GM12878 (cell line): ENCODE measurements at regions not wholly inside any gene's neighbourhood (a gene's known extent, or its start where the extent isn't known, plus 50 kb on each side); places are given as distances from the start of the nearest gene placed in this dataset.

Experiments used
- ATAC-seq: fragments of 200-7000 bp; cut with Tn5 transposase; 3 replicates; pipeline ENCODE4 v1.9.1; 2020; ENCODE audit warnings: mild to moderate bottlenecking, moderate library complexity
- BruUV-seq: library from RNA; stranded (reverse); fragments of 400-500 nt; replicated peaks from 2 replicates; lab custom pipeline; 2021; lab: Mats Ljungman, UMichigan
- CTCF ChIA-PET: fragments of 300-600 bp; sonication (Branson Sonifier 250); formaldehyde crosslinking; extraction: SDS; loops from one replicate; lab custom pipeline; 2021; ENCODE audit warnings: inconsistent platforms; lab: Yijun Ruan, JAX
- POLR2A ChIA-PET: fragments of 350-600 bp; formaldehyde crosslinking; extraction: SDS; loops from one replicate; lab custom pipeline; 2021; ENCODE audit warnings: inconsistent platforms; lab: Charles Lee
- RAD21 ChIA-PET: fragments of 300-600 bp; sonication (Branson Sonifier 250); formaldehyde crosslinking; loops from one replicate; lab custom pipeline; 2023; ENCODE audit warnings: antibody characterized with exemption; ENCODE audit not compliant: unreplicated experiment; lab: Charles Lee
- SMC1A ChIA-PET: fragments of 300-600 bp; sonication (Branson Sonifier 250); formaldehyde crosslinking; loops from one replicate; lab custom pipeline; 2023; ENCODE audit not compliant: unreplicated experiment, uncharacterized antibody; lab: Charles Lee
- DNase-seq: peaks from one replicate; pipeline ENCODE4 v3.0.0-alpha.2; 2011; ENCODE audit warnings: low read depth, low spot score
- FAIRE-seq: peaks from 3 replicates; lab custom pipeline; 2011; peaks lifted over from hg19 to GRCh38; lab: Jason Lieb, UNC
- H2AFZ ChIP-seq: 2 replicates; pipeline ENCODE4 v1.6.0; 2011; ENCODE audit warnings: low read depth, low read length, control low read depth; ENCODE audit not compliant: control insufficient read depth
- H3K27ac ChIP-seq: 2 replicates; pipeline ENCODE4 v1.5.1; 2011; ENCODE audit warnings: control low read depth; ENCODE audit not compliant: control insufficient read depth, insufficient read depth
- H3K27me3 ChIP-seq, 2 experiments: replicated peaks in 1 of 2; 2 replicates each; pipeline versions ENCODE4 v1.6.0 to v1.6.1; 2011; ENCODE audit warnings: low read length in 1 of 2; ENCODE audit not compliant: control insufficient read depth in 2 of 2, insufficient read depth in 2 of 2
- H3K36me3 ChIP-seq, 2 experiments: 2 replicates each; pipeline ENCODE4 v1.5.1; 2011; ENCODE audit warnings: low read length in 1 of 2; ENCODE audit not compliant: control insufficient read depth in 2 of 2, insufficient read depth in 2 of 2
- H3K4me1 ChIP-seq: 2 replicates; pipeline ENCODE4 v1.6.1; 2011; ENCODE audit warnings: mild to moderate bottlenecking, low read length, moderate library complexity, mixed read lengths; ENCODE audit not compliant: control insufficient read depth, insufficient read depth
- H3K4me2 ChIP-seq: 2 replicates; pipeline ENCODE4 v1.6.0; 2011; ENCODE audit warnings: control low read depth; ENCODE audit not compliant: control insufficient read depth, insufficient read depth
- H3K4me3 ChIP-seq: fragments of 200-600 bp; sonication (generic); 2 replicates; pipeline ENCODE4 v1.5.1; 2016
- H3K79me2 ChIP-seq: 2 replicates; pipeline ENCODE4 v1.6.0; 2011; ENCODE audit warnings: low read length; ENCODE audit not compliant: control insufficient read depth, insufficient read depth
- H3K9ac ChIP-seq: 2 replicates; pipeline ENCODE4 v1.8.0; 2011; ENCODE audit warnings: low read length, control low read depth, mixed read lengths; ENCODE audit not compliant: control insufficient read depth, insufficient read depth
- H3K9me3 ChIP-seq: replicated peaks from 3 replicates; pipeline ENCODE4 v1.5.1; 2011; ENCODE audit warnings: mild to moderate bottlenecking, low read length; ENCODE audit not compliant: control insufficient read depth, insufficient read depth
- H4K20me1 ChIP-seq: 2 replicates; pipeline ENCODE4 v1.6.0; 2011; ENCODE audit not compliant: control insufficient read depth, insufficient read depth
- BCL3 ChIP-seq: IDR thresholded peaks from 2 replicates; pipeline ENCODE4 v1.6.1; 2011; ENCODE audit warnings: borderline replicate concordance, low read depth, mild to moderate bottlenecking, moderate library complexity, low read length; ENCODE audit not compliant: insufficient read depth, poor library complexity, severe bottlenecking
- BHLHE40 ChIP-seq, 2 experiments: fragments of 450-650 bp in 1 of 2; IDR thresholded peaks; 2 replicates each; pipeline ENCODE4 v1.6.1; 2011 to 2017; ENCODE audit warnings: low read depth in 2 of 2, borderline replicate concordance in 1 of 2, improper control_type of control experiment in 1 of 2, low read length in 1 of 2, mild to moderate bottlenecking in 1 of 2
- CBX3 ChIP-seq: fragments of 200-600 bp; sonication (generic); IDR thresholded peaks from 2 replicates; pipeline ENCODE4 v1.6.1; 2016; ENCODE audit warnings: low read depth, borderline replicate concordance
- CREM ChIP-seq: IDR thresholded peaks from 2 replicates; pipeline ENCODE4 v1.6.1; 2014; ENCODE audit warnings: antibody characterized with exemption, low read depth
- EZH2 ChIP-seq: IDR thresholded peaks from 2 replicates; pipeline ENCODE4 v1.6.1; 2012; ENCODE audit warnings: low read depth, mild to moderate bottlenecking, control low read depth, inconsistent platforms, low read length, borderline replicate concordance; ENCODE audit not compliant: control insufficient read depth
- GABPA ChIP-seq: IDR thresholded peaks from 2 replicates; pipeline ENCODE4 v1.6.1; 2014; ENCODE audit warnings: antibody characterized with exemption, low read depth, mild to moderate bottlenecking, inconsistent platforms
- HSF1 ChIP-seq: fragments of 150-350 bp; IDR thresholded peaks from 2 replicates; pipeline ENCODE4 v1.6.1; 2014; ENCODE audit warnings: mild to moderate bottlenecking, low read depth, low read length
- JUNB ChIP-seq: IDR thresholded peaks from 2 replicates; pipeline ENCODE4 v1.6.1; 2016; ENCODE audit warnings: antibody characterized with exemption, mild to moderate bottlenecking
- MTA2 ChIP-seq: fragments of 450-650 bp; IDR thresholded peaks from 2 replicates; pipeline ENCODE4 v1.6.1; 2016; ENCODE audit warnings: low read depth, mild to moderate bottlenecking, moderate library complexity
- PAX8 ChIP-seq: fragments of 450-650 bp; IDR thresholded peaks from 2 replicates; pipeline ENCODE4 v1.6.1; 2017; ENCODE audit warnings: mild to moderate bottlenecking, moderate library complexity
- PML ChIP-seq: IDR thresholded peaks from 2 replicates; pipeline ENCODE4 v1.6.1; 2012; ENCODE audit warnings: low read length, inconsistent platforms
- RELA ChIP-seq: fragments of 450-650 bp; IDR thresholded peaks from 2 replicates; pipeline ENCODE4 v1.8.0; 2014; ENCODE audit warnings: borderline replicate concordance; ENCODE audit not compliant: partially characterized antibody
- RFX5 ChIP-seq: IDR thresholded peaks from 2 replicates; pipeline ENCODE4 v1.6.1; 2011; ENCODE audit warnings: low read depth, low read length, improper control_type of control experiment
- SMAD1 ChIP-seq: fragments of 450-650 bp; IDR thresholded peaks from 2 replicates; pipeline ENCODE4 v1.6.1; 2018; ENCODE audit warnings: mild to moderate bottlenecking, low read depth; ENCODE audit not compliant: partially characterized antibody
- SMARCA5 ChIP-seq: fragments of 450-650 bp; IDR thresholded peaks from 2 replicates; pipeline ENCODE4 v1.6.1; 2017; ENCODE audit warnings: mild to moderate bottlenecking
- WRNIP1 ChIP-seq: IDR thresholded peaks from 2 replicates; pipeline ENCODE4 v1.6.1; 2011; ENCODE audit warnings: low read depth, low read length, improper control_type of control experiment, borderline replicate concordance
- ZNF217 ChIP-seq: fragments of 450-650 bp; IDR thresholded peaks from 2 replicates; pipeline ENCODE4 v1.6.1; 2017; ENCODE audit warnings: antibody characterized with exemption, mild to moderate bottlenecking
- ZNF24 ChIP-seq: fragments of 450-650 bp; IDR thresholded peaks from 2 replicates; pipeline ENCODE4 v1.6.1; 2017; ENCODE audit warnings: antibody characterized with exemption, mild to moderate bottlenecking
- WGBS: methylation state at CpG from one replicate; pipeline ENCODE4 v1.1.6; 2016; ENCODE audit warnings: low lambda C conversion rate; ENCODE audit not compliant: insufficient replicate concordance, insufficient coverage; ENCODE audit errors: missing lambda C conversion rate; 5-methylcytosine and 5-hydroxymethylcytosine counted together
- in situ Hi-C: fragments of 300-500 bp; cut with MboI; formaldehyde crosslinking; loops from 9 replicates; pipeline ENCODE4 v1.14.3; 2018; ENCODE audit warnings: mixed read lengths
- intact Hi-C: fragments of 100-400 bp; cut with micrococcal nuclease; formaldehyde crosslinking; loops from one replicate; pipeline ENCODE4 v1.14.2; 2022; ENCODE audit not compliant: unreplicated experiment
- TF ChIP-seq, protein P1 (sequence below): fragments of 450-650 bp; IDR thresholded peaks from 2 replicates; pipeline ENCODE4 v1.6.1; 2014; ENCODE audit warnings: mild to moderate bottlenecking
- TF ChIP-seq, protein P2 (sequence below): fragments of 450-650 bp; IDR thresholded peaks from 2 replicates; pipeline ENCODE4 v1.6.1; 2016; ENCODE audit warnings: mild to moderate bottlenecking

GRCh38 chr12:20039562-20039961, 328.8 kb upstream of the PDE3A start (continued):
- TF ChIP-seq BHLHE40 (IDR thresholded peaks at IDR 0.05; ENCODE audit: borderline replicate concordance in 1 of 2, low read depth in 2 of 2, low read length in 1 of 2) (no peak), SMAD1 (no peak)
- TF ChIP-seq, protein P1, sequence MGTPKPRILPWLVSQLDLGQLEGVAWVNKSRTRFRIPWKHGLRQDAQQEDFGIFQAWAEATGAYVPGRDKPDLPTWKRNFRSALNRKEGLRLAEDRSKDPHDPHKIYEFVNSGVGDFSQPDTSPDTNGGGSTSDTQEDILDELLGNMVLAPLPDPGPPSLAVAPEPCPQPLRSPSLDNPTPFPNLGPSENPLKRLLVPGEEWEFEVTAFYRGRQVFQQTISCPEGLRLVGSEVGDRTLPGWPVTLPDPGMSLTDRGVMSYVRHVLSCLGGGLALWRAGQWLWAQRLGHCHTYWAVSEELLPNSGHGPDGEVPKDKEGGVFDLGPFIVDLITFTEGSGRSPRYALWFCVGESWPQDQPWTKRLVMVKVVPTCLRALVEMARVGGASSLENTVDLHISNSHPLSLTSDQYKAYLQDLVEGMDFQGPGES = no peak

DNA sequence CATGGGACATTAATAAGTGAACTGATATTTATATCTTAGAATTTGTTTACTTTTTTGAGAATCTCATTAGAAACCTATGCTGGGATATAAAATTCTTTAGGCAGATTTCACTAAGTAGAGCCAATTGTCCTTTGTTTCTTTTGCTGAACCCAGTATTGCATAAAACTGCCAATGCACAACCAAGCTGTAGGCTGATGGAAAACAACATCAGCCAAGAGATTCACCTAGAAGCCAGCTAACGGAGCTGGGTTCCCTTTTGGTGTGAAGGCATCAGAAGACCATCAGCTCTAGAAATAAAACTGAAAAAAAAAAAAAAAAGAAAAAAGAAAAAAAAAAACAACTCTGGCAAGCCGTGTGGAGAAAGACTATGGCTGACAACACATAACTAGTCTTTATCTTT, 328.2 kb upstream of the PDE3A start:
- intact Hi-C loops (no loop called here), in situ Hi-C loops (no loop called here)
- no peaks in the 10 kb centered on the region for H4K20me1 ChIP-seq
- ChIA-PET RAD21 (interaction anchor here (1.0 kb wide), 1 partner anchor 9 kb away, joined by 3 read pairs; no protein-coding TSS in a partner anchor), SMC1A (interaction anchor here (1.2 to 1.3 kb wide), 2 partner anchors 10 to 14 kb away, joined by 3 to 5 read pairs; no protein-coding TSS in a partner anchor), CTCF (no interaction called here), POLR2A (no interaction called here)
- no peak overlapping the region for H3K9ac ChIP-seq
- no peaks in the 10 kb centered on the region for H3K79me2 ChIP-seq
- no peak overlapping the region for H3K27ac ChIP-seq
- no peak overlapping the region for H2AFZ ChIP-seq
- TF ChIP-seq EZH2 = no peak
- no peak for TF ChIP-seq HSF1
- no peak for TF ChIP-seq CBX3
- no peak for TF ChIP-seq ZNF217
- no peak for TF ChIP-seq RELA
- TF ChIP-seq SMARCA5 = no peak
- TF ChIP-seq JUNB = no peak
- TF ChIP-seq ZNF24 = no peak
- TF ChIP-seq PAX8 = no peak
- TF ChIP-seq, protein P2, sequence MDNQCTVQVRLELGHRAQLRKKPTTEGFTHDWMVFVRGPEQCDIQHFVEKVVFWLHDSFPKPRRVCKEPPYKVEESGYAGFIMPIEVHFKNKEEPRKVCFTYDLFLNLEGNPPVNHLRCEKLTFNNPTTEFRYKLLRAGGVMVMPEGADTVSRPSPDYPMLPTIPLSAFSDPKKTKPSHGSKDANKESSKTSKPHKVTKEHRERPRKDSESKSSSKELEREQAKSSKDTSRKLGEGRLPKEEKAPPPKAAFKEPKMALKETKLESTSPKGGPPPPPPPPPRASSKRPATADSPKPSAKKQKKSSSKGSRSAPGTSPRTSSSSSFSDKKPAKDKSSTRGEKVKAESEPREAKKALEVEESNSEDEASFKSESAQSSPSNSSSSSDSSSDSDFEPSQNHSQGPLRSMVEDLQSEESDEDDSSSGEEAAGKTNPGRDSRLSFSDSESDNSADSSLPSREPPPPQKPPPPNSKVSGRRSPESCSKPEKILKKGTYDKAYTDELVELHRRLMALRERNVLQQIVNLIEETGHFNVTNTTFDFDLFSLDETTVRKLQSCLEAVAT = no peak
- no peak for TF ChIP-seq GABPA
- no peak for TF ChIP-seq PML
- no peak for TF ChIP-seq CREM
- TF ChIP-seq MTA2 = no peak
- no peak for TF ChIP-seq WRNIP1
- TF ChIP-seq RFX5 = no peak
- TF ChIP-seq BCL3 = no peak
- ATAC-seq (no peak), DNase-seq (no peak), FAIRE-seq (no peak)
- BruUV-seq = no TSS peak
- H3K4me2 ChIP-seq = no peak overlapping the region
- no peaks in the 10 kb centered on the region for H3K36me3 ChIP-seq
- no peaks in the 10 kb centered on the region for H3K9me3 ChIP-seq
- 0% methylated on average over 2 of the region's 2 CpGs for WGBS
- no peak overlapping the region for H3K4me3 ChIP-seq
- no peaks in the 10 kb centered on the region for H3K4me1 ChIP-seq
- no peaks in the 10 kb centered on the region for H3K27me3 ChIP-seq
